ENCODE measurements at regions not wholly inside any gene's neighbourhood (a gene's known extent, or its start where the extent isn't known, plus 50 kb on each side); places are given as distances from the start of the nearest gene placed in this dataset.

DNA sequence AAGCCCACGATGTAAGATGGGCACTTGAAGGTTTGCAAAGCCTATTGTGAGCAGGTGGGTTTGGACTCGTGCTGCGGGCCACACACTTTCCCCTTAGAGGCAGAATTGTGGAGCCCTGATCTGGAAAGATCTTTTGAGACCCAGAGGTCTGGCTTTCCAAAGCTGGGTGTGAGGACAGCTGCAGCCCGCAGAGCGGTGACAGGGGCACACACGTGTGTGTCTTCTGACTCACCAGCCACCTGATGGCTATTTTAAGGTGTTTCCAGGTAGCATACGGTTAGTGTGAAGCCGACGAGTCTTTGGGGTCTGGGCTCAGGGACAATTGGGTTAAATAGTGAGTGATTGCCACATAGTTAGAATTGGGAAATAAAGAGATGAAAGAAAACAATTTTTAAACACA is 108.9 kb upstream of the GSE1 start:
- H3K36me3 ChIP-seq (ENCODE audit: insufficient read depth): no peaks in the 10 kb centered on the region
- H3K4me1 ChIP-seq (ENCODE audit: low read depth, poor library complexity, severe bottlenecking): no peaks in the 10 kb centered on the region
- H3K9ac ChIP-seq: no peak overlapping the region
- peaks cover 90% of the 10 kb centered on the region for H3K27me3 ChIP-seq (ENCODE audit: insufficient read depth, low read depth)
- no peak overlapping the region for H3K4me3 ChIP-seq (IDR thresholded peaks at IDR 0.05; ENCODE audit: insufficient read depth, low read depth, low read length)
- no peak overlapping the region for H3K4me2 ChIP-seq
- no peaks in the 10 kb centered on the region for H4K20me1 ChIP-seq (ENCODE audit: insufficient read depth)
- no peaks in the 10 kb centered on the region for H3K79me2 ChIP-seq (ENCODE audit: insufficient read depth, low read depth)
- TF ChIP-seq, protein P1, sequence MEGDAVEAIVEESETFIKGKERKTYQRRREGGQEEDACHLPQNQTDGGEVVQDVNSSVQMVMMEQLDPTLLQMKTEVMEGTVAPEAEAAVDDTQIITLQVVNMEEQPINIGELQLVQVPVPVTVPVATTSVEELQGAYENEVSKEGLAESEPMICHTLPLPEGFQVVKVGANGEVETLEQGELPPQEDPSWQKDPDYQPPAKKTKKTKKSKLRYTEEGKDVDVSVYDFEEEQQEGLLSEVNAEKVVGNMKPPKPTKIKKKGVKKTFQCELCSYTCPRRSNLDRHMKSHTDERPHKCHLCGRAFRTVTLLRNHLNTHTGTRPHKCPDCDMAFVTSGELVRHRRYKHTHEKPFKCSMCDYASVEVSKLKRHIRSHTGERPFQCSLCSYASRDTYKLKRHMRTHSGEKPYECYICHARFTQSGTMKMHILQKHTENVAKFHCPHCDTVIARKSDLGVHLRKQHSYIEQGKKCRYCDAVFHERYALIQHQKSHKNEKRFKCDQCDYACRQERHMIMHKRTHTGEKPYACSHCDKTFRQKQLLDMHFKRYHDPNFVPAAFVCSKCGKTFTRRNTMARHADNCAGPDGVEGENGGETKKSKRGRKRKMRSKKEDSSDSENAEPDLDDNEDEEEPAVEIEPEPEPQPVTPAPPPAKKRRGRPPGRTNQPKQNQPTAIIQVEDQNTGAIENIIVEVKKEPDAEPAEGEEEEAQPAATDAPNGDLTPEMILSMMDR (conservative IDR thresholded peaks at IDR 0.05; ENCODE audit: low read depth, low read length): no peak
- H3K27ac ChIP-seq: no peak overlapping the region
- no peak overlapping the region for H2AFZ ChIP-seq (ENCODE audit: low read depth)

DNA sequence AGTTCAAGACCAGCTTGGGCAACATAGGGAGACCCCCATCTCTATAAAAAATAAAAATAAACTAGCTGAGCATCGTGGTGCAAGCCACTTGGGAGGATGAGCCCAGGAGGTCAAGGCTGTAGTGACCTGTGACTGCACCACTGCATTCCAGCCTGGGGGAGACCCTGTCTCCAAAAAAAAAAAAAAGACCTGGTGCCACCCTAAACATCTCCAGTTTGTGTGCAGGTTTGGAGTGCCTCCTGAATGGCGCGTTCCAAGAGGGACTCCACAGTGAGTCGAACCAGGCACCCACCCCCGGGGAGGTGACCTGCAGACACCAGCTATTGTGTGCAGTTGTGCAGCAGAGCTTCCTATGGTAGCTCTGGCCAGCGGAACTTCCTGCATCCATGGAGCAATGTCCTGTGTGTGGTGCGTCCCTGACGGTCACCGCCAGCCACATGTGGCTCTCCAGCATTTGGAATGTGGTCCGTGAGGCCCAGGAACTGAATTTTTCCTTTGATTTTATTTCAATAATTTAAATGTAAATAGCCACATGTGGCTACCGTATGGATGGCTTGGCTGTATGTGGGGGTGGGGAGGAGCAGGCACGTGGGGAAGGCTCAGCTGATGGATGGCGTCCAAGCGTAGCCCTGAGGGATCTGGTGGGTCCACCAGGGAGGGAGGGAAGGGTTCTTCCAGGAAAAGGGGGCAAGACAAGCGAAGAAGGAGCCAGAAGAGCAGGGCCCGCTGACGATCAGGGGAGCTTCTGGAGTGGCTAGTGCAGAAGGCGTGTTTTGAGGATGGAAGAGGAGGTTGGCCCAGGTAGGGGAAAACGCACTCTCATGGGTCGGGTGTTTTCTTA is 107.1 kb upstream of the GSE1 start:
- no peak overlapping the region for H3K27ac ChIP-seq
- TF ChIP-seq, protein P1 (conservative IDR thresholded peaks at IDR 0.05; ENCODE audit: low read depth, low read length): no peak
- H3K36me3 ChIP-seq (ENCODE audit: insufficient read depth): no peaks in the 10 kb centered on the region
- no peak overlapping the region for H3K4me2 ChIP-seq
- H3K4me1 ChIP-seq (ENCODE audit: low read depth, poor library complexity, severe bottlenecking): no peaks in the 10 kb centered on the region
- no peak overlapping the region for H2AFZ ChIP-seq (ENCODE audit: low read depth)
- no peak overlapping the region for H3K9ac ChIP-seq
- H3K27me3 ChIP-seq (ENCODE audit: insufficient read depth, low read depth): peaks cover 92% of the 10 kb centered on the region
- H3K4me3 ChIP-seq (IDR thresholded peaks at IDR 0.05; ENCODE audit: insufficient read depth, low read depth, low read length): no peak overlapping the region
- H4K20me1 ChIP-seq (ENCODE audit: insufficient read depth): no peaks in the 10 kb centered on the region
- no peaks in the 10 kb centered on the region for H3K79me2 ChIP-seq (ENCODE audit: insufficient read depth, low read depth)

DNA sequence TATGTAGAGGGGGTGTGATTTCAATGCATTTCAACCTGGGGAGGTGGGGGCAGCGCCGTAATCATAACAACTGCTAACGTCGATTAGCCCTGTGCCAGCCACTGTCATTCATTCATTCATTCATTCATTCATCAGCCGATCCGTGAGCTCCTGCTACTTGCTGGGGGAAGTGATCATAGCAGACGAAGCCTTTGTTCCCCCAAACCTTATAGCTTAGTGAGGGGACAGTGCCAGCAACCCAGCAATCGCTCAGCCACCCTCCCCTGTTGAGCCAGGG is 106.5 kb upstream of the GSE1 start:
- Histone ChIP-seq H3K27me3 (ENCODE audit: insufficient read depth, low read depth) (peaks cover 94% of the 10 kb centered on the region), H3K4me2 (no peak overlapping the region), H2AFZ (ENCODE audit: low read depth) (no peak overlapping the region), H4K20me1 (ENCODE audit: insufficient read depth) (no peaks in the 10 kb centered on the region), H3K9ac (no peak overlapping the region), H3K36me3 (ENCODE audit: insufficient read depth) (no peaks in the 10 kb centered on the region), H3K4me3 (IDR thresholded peaks at IDR 0.05; ENCODE audit: insufficient read depth, low read depth, low read length) (no peak overlapping the region), H3K27ac (no peak overlapping the region), H3K79me2 (ENCODE audit: insufficient read depth, low read depth) (no peaks in the 10 kb centered on the region), H3K4me1 (ENCODE audit: low read depth, poor library complexity, severe bottlenecking) (no peaks in the 10 kb centered on the region)
- TF ChIP-seq, protein P1 (conservative IDR thresholded peaks at IDR 0.05; ENCODE audit: low read depth, low read length): no peak

DNA sequence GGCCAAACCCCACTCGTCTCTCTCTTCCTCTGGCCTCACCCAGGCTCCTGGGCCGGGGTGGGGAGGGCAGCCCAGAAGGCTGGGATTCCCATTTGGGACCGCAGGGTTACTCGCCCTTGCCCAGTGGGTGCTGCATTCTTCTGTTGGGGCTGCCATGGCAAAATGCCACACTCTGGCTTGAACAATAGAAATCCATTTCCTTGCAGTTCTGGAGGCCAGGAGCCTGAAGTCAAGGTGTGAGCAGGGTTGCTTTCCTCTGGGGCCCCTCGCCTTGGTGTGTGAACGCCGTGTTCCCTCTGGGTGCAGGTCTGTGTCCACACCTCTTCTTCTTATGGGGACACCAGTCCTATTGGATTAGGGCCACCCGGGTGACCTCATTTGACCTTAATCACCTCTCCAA is 105.8 kb upstream of the GSE1 start:
- H3K4me2 ChIP-seq: no peak overlapping the region
- no peaks in the 10 kb centered on the region for H4K20me1 ChIP-seq (ENCODE audit: insufficient read depth)
- H3K4me1 ChIP-seq (ENCODE audit: low read depth, poor library complexity, severe bottlenecking): no peaks in the 10 kb centered on the region
- no peaks in the 10 kb centered on the region for H3K79me2 ChIP-seq (ENCODE audit: insufficient read depth, low read depth)
- H2AFZ ChIP-seq (ENCODE audit: low read depth): no peak overlapping the region
- H3K27me3 ChIP-seq (ENCODE audit: insufficient read depth, low read depth): peaks cover 94% of the 10 kb centered on the region
- no peak overlapping the region for H3K4me3 ChIP-seq (IDR thresholded peaks at IDR 0.05; ENCODE audit: insufficient read depth, low read depth, low read length)
- TF ChIP-seq, protein P1 (conservative IDR thresholded peaks at IDR 0.05; ENCODE audit: low read depth, low read length): no peak
- no peak overlapping the region for H3K9ac ChIP-seq
- H3K27ac ChIP-seq: no peak overlapping the region
- no peaks in the 10 kb centered on the region for H3K36me3 ChIP-seq (ENCODE audit: insufficient read depth)

All from KMS-11 (cell line).